B cell (primary cell): ENCODE measurements at regions not wholly inside any gene's neighbourhood (a gene's known extent, or its start where the extent isn't known, plus 50 kb on each side); places are given as distances from the start of the nearest gene placed in this dataset.

Source experiments
- ATAC-seq: fragments of 200-7000 bp; cut with Tn5 transposase; one replicate; pipeline ENCODE4 v1.10.0; 2021; ENCODE audit warnings: low read depth, mild to moderate bottlenecking, moderate number of reproducible peaks, moderate library complexity
- CTCF ChIA-PET: fragments of 350-600 bp; sonication (Branson Sonifier 250); formaldehyde crosslinking; loops from one replicate; lab custom pipeline; 2021; ENCODE audit warnings: antibody characterized with exemption, inconsistent platforms; lab: Charles Lee
- POLR2A ChIA-PET: fragments of 350-600 bp; sonication (Branson Sonifier 250); formaldehyde crosslinking; loops from one replicate; lab custom pipeline; 2021; ENCODE audit warnings: antibody characterized with exemption; lab: Charles Lee
- DNase-seq: peaks from one replicate; pipeline ENCODE4 v3.0.0; 2013
- H2AFZ ChIP-seq: 2 replicates; pipeline ENCODE4 v1.6.1; 2012; ENCODE audit warnings: mild to moderate bottlenecking, low read depth, low read length; ENCODE audit not compliant: insufficient read depth, poor library complexity, severe bottlenecking
- H3K27ac ChIP-seq, 2 donors: 1 replicate in 1 of 2; 2 replicates in 1 of 2; pipeline ENCODE4 v1.5.1; 2012 to 2013; ENCODE audit warnings: low read length in 2 of 2, mild to moderate bottlenecking in 2 of 2, moderate library complexity in 1 of 2
- H3K27me3 ChIP-seq, 4 experiments: fragments of 200-600 bp in 1 of 4; sonication (generic) in 1 of 4; replicated peaks in 1 of 4; 1 replicate in 2 of 4; 2 replicates in 2 of 4; pipeline versions ENCODE4 v1.6.1 to v1.7.0; 2013 to 2016; ENCODE audit warnings: low read length in 3 of 4, mild to moderate bottlenecking in 2 of 4, mixed read lengths in 1 of 4, moderate library complexity in 1 of 4; ENCODE audit not compliant: insufficient read depth in 4 of 4, control insufficient read depth in 3 of 4; ENCODE audit errors: control extremely low read depth in 1 of 4
- H3K36me3 ChIP-seq, 2 experiments: replicated peaks in 1 of 2; 1 replicate in 1 of 2; 2 replicates in 1 of 2; pipeline versions ENCODE4 v1.6.1 to v1.7.1; 2013; ENCODE audit warnings: low read length in 1 of 2; ENCODE audit not compliant: insufficient read depth in 2 of 2, control insufficient read depth in 1 of 2; ENCODE audit errors: control extremely low read depth in 1 of 2, extremely low read depth in 1 of 2
- H3K4me1 ChIP-seq, 2 donors: fragments of 200-600 bp in 1 of 2; sonication (generic) in 1 of 2; 1 replicate in 1 of 2; 2 replicates in 1 of 2; pipeline versions ENCODE4 v1.5.1 to v1.6.1; 2013 to 2017; ENCODE audit warnings: low read length in 2 of 2; ENCODE audit not compliant: control insufficient read depth in 2 of 2, insufficient read depth in 2 of 2
- H3K4me2 ChIP-seq: replicated peaks from 2 replicates; pipeline ENCODE3; 2012; ENCODE audit warnings: mild to moderate bottlenecking, low read depth, low read length; ENCODE audit not compliant: poor library complexity, severe bottlenecking
- H3K4me3 ChIP-seq, 5 experiments: fragments of 200-600 bp in 1 of 5; sonication (generic) in 1 of 5; 1 replicate in 3 of 5; 2 replicates in 2 of 5; pipeline versions ENCODE4 v1.5.1 to v1.7.0; 2011 to 2016; ENCODE audit warnings: low read length in 4 of 5, mild to moderate bottlenecking in 4 of 5, low read depth in 2 of 5, control low read depth in 1 of 5, moderate library complexity in 1 of 5; ENCODE audit not compliant: insufficient read depth in 1 of 5; ENCODE audit errors: control extremely low read depth in 1 of 5, extremely low read depth in 1 of 5
- H3K79me2 ChIP-seq: fragments of 200-600 bp; sonication (generic); one replicate; pipeline ENCODE4 v1.6.0; 2016; ENCODE audit warnings: low read length; ENCODE audit not compliant: control insufficient read depth, insufficient read depth
- H3K9ac ChIP-seq: fragments of 200-600 bp; sonication (generic); 2 replicates; pipeline ENCODE4 v1.6.1; 2017; ENCODE audit warnings: mild to moderate bottlenecking, low read length, moderate library complexity
- H3K9me3 ChIP-seq, 3 donors: one replicate each; pipeline versions ENCODE4 v1.6.1 to v1.7.1; 2013; ENCODE audit warnings: low read length in 2 of 3; ENCODE audit not compliant: control insufficient read depth in 2 of 3, insufficient read depth in 1 of 3; ENCODE audit errors: control extremely low read depth in 1 of 3
- H4K20me1 ChIP-seq: 2 replicates; pipeline ENCODE4 v1.6.0; 2012; ENCODE audit warnings: mild to moderate bottlenecking, low read length; ENCODE audit not compliant: insufficient read depth, control insufficient read depth, poor library complexity, severe bottlenecking
- H3K27ac Mint-ChIP-seq: one replicate; pipeline ENCODE4 v1.8.0; 2021; ENCODE audit warnings: mixed read lengths
- H3K27me3 Mint-ChIP-seq: one replicate; pipeline ENCODE4 v1.8.0; 2021; ENCODE audit warnings: mixed read lengths
- H3K4me1 Mint-ChIP-seq: one replicate; pipeline ENCODE4 v1.8.0; 2021; ENCODE audit warnings: mixed read lengths
- H3K4me3 Mint-ChIP-seq: one replicate; pipeline ENCODE4 v1.8.0; 2021; ENCODE audit warnings: mixed read lengths
- H3K9me3 Mint-ChIP-seq: one replicate; pipeline ENCODE4 v1.8.0; 2022; ENCODE audit warnings: mixed read lengths; ENCODE audit not compliant: insufficient read depth
- CTCF ChIP-seq: fragments of 200-600 bp; IDR thresholded peaks from one replicate; pipeline ENCODE4 v1.8.0; 2022; ENCODE audit warnings: antibody characterized with exemption, mild to moderate bottlenecking
- WGBS: methylation state at CpG from one replicate; pipeline ENCODE4 v1.1.5; 2013; ENCODE audit warnings: missing lambda C conversion rate; ENCODE audit not compliant: insufficient coverage; 5-methylcytosine and 5-hydroxymethylcytosine counted together
- intact Hi-C: fragments of 100-400 bp; cut with micrococcal nuclease; formaldehyde crosslinking; loops from one replicate; pipeline ENCODE4 v1.10.0; 2022

- peaks cover 3% of the 10 kb centered on the region for H3K4me1 Mint-ChIP-seq
- CTCF ChIA-PET = interaction anchor here (0.5 kb wide), 1 partner anchor 342 kb away, joined by 3 read pairs; no protein-coding TSS in a partner anchor
Observed at GRCh38 chr6:129940454-129941195, 77.8 kb upstream of the L3MBTL3 start.

More at GRCh38 chr6:129940454-129941195, 77.8 kb upstream of the L3MBTL3 start:
- ATAC-seq (no peak), DNase-seq (no peak)
- TF ChIP-seq CTCF = no peak
- no peaks in the 10 kb centered on the region for H3K79me2 ChIP-seq
- no peak overlapping the region for H3K27ac Mint-ChIP-seq
- H3K4me3 ChIP-seq = no peak overlapping the region
- no peak overlapping the region for H2AFZ ChIP-seq
- H3K27me3 ChIP-seq = peaks cover 0 to 7% (median 3%) of the 10 kb centered on the region in 4 experiments
- no peaks in the 10 kb centered on the region for H3K9me3 ChIP-seq
- intact Hi-C loops = no loop called here
- no peaks in the 10 kb centered on the region for H3K9me3 Mint-ChIP-seq
- no peak overlapping the region for H3K4me3 Mint-ChIP-seq
- H3K9ac ChIP-seq = no peak overlapping the region
- peaks cover 25% of the 10 kb centered on the region for H3K27me3 Mint-ChIP-seq
- H3K4me1 ChIP-seq = peaks cover 0 to 3% of the 10 kb centered on the region in 2 donors
- POLR2A ChIA-PET = no interaction called here
- H3K4me2 ChIP-seq = no peak overlapping the region
- H3K36me3 ChIP-seq = no peaks in the 10 kb centered on the region
- WGBS = 75% methylated on average over 5 of the region's 6 CpGs
- H3K27ac ChIP-seq = no peak overlapping the region
- no peaks in the 10 kb centered on the region for H4K20me1 ChIP-seq
